ENCODE measurements at regions not wholly inside any gene's neighbourhood (a gene's known extent, or its start where the extent isn't known, plus 50 kb on each side); places are given as distances from the start of the nearest gene placed in this dataset.

DNA sequence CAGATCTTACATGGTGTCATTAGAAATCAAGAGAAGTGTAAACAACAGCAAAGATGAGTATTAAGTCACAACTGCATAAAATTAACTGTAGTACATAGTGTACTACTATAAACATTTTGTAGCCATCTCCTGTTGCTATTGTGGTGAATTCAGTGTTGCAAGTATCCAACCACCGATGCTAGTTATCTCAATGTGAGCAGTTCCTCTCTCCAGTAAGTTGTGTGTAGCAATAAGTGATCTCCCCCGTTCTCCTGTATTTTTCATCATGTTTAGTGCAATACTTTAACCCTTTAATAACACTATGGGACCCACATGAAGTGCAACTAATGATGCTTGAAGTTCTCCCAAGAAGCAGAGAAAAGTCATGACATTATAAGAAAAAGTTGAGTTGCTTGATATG, 264.7 kb upstream of the KCNH8 start:
- DNase-seq (ENCODE audit: low read depth in 3 of 3): no peak

DNA sequence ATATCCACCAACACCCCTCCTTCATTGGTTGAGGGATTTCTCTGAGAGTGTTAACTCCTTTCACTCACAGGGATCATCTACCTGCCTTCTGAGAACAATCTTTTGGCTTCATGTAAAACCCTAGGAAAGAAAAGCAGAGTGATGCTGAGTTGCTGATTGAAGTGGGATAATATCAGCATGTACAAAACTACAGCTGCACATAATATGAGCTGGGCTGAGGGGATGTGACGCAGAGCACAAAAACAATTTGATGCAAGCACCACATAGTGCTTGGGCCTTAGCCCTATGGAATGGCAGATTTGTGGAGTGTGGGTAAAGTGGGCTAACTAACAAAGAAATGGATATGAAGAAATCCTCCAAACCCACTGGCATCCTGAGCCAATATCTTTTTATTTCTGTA, 267.6 kb upstream of the KCNH8 start:
- no peak for DNase-seq (ENCODE audit: low read depth in 3 of 3)

DNA sequence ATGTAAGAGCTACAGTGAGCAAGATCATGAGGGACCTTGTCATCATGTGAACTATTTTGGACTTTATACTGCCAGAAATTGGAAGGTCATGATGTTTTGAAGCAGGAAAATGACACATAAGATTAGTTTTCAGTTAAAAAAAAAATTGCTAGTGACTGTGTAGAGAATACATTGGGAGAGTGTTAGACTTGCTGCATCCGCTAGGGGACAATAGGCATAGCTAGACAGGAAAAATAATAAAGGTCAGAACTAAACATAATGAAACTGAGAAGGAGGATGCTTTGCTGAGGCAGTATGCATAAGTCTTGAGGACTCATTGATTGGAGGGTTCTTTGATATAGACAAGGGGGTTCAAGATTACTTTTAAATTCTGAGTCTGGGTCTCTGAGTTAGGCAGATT, 275.8 kb upstream of the KCNH8 start:
- no peak for DNase-seq (ENCODE audit: low read depth in 3 of 3)

DNA sequence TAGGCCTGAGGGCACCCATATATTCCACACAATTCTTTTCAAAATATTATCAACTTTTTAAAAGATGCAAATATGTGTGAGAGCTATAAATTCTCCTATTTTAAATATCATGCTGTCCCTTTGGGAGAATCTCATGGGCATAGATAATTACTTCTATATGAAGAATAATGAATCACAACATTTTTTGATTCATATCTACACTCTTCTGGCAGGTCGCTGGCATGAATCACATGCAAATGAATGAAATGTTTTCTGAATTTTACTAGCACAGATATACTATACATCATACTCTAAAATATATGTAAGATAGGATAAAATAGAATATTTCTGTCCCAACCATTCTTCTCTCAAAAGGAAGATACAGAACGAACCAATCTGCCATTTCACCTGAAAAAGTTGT, 277.7 kb upstream of the KCNH8 start:
- no peak for DNase-seq (ENCODE audit: low read depth in 3 of 3)

DNA sequence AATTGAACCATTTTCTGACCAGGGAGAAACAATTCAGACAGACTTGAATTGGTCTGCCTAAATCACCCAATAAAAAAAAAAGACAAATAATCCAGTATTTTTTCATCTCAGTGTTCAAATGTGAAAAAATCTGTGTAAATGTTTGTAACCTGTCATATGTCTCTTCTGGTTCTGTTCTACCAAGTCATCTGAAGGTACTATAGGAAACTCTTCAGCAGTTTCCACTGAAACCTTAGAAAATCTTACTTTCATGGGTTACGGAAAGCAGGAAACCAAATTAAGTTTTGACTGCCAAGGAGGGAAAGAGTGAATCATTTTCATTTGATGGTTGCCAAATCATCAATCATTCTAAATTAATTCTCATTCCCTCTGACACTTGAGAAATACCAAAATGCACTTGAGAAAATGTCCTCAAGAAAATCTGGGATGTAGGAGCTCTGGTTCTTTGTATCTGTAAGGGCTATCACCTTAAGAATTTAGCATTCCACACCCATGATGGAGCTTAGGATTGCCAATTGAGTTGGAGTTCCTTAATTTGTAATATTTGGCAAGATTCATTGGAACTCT, 278.2 kb upstream of the KCNH8 start:
- no peak for DNase-seq (ENCODE audit: low read depth in 3 of 3)

DNA sequence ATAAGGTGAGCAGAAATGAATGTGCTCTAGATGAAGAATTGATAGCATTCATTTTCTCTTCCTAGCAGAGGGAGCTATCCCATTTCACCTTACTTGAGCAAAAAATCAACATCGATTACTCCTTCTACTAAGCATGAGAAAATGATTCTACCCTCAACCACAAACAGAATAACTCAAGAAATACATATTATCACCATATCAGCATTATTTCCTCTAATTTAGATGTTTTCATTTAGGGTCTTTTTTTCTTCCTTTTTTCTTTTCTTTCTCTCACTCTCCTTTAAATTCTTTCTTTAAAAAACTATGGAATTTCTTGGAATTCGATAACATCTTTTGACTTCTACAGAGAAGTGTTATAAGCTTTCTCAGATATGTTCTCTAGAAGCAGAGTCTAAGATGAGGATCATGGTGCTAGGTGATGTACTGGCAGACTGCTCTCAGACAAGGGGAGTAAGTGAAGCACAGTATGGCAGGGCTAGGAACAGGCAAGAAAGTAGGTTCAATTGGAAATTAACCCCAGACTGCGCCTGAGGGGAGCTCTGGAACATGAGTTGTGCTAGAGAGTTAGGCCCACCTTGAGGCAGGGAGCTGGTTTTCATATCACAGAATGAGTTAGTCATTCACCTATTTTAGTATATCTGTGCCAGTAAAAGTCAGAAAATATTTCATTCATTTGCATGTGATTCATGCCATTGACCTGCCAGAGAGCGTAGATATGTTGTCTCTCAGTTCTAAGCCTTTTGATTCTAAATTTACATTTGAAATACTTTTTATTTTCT, 279.2 kb upstream of the KCNH8 start:
- DNase-seq (ENCODE audit: low read depth in 3 of 3): peak in 1 of 3 experiments; percentile 1

DNA sequence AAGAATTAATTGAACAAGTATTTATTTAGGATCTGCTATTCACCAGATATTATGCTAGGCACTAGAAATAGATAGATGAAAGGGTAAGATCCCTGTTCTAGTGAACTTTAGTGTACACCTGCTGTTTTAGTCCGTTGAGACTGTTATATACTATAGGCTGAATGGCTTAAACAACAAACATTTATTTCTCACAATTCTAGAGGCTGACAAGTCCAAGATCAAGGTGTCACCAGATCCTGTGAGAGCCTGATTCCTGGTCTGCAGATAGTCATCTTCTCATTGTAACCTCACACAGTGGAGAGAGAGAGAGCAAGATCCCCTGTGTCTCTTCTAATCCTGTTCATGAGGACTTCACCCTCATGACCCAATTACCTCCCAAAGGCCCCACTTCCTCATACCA, 281.4 kb upstream of the KCNH8 start:
- no peak for DNase-seq (ENCODE audit: low read depth in 3 of 3)

DNA sequence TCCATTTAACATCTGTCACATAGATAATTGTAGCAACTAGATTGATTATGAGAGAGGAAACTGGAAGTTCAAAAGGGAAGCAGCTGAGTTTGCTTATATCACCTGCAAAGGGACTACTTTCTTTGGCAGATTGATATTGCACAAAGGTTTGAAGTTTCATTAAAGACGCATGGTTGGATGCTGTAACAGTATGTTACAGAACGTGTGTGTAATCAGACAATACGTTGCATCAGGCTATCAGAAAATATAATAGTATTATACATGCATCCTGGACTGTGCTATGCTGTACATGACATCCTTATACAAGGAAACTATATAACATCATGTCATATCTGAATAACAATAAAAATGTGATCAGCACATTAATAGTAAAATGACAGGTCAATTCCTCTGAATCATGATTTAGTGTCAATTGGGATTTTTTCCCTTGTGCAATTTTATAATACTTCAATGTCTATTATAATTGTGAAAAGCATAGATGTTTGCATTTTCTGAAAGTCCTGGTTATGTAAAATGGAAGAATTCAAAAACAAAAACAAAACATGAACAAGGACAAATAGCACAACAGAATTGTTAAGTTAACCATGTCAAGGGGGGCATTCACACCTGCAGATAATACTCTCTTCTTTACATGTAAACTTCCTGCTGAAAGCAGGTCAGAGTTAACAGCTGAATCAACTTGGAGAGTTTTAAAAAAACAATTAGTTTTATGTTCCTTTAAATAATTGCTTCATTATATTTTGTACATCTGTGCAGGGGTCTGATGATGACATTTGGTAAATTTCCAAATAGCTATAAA, 283.2 kb upstream of the KCNH8 start:
- no peak for DNase-seq (ENCODE audit: low read depth in 3 of 3)

DNA sequence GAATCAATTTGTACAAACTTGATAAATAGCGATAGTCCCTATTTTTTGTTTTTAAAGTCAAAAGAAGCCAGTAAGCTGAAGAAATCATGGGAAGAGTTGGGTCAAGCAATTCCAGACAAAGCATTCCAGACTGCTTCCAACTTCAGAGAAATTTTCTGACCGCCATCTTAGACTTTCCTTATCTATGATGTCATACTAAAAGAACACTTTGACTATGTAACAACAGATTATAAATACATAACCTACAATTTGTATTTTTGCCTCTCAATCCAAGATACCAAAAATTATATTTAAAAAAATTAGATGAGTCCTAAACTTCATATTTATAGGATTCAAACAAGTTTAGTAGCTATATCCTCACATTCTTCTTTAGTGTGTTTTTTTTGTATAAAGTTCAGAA, 286.2 kb upstream of the KCNH8 start:
- DNase-seq (ENCODE audit: low read depth in 3 of 3): no peak

DNA sequence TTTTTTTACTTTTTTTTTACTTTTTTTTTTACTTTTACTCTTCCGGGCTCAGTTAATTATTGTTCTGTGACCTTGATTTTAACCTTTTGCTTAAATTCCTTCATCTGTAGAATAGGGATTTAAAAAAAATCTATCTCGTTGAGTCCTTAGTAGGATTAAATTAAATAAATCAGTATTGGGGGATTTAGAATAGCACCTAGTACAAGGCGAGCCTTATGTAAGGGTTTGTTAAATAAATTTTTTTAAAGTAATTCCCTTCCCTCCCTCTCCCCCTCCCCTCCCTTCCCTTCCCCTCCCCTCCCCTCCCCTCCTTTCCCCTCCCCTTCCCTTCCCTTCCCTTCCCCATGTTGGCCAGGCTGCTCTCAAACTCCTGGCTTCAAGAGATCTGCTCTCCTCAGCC, 287.2 kb upstream of the KCNH8 start:
- no peak for DNase-seq (ENCODE audit: low read depth in 3 of 3)

DNA sequence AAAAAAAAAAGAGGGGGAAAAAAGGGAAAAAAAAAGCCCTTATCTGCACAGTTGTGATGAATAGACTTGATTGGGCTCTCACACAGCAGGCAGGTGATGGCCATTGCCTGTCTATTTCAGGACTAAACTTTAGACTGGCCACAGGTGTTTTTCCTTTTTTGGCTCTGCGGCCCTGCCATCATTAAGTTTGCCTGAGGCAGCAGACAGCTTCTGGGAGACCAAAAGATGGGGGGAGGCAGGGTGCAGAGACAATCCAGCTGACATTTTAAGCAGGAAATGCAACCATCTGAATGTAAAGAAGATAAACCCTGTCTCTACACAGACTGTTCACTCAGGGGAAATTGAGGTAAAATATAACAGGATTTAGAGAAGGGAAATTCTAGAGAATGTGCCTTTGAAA, 295.0 kb upstream of the KCNH8 start:
- no peak for DNase-seq (ENCODE audit: low read depth in 3 of 3)

DNA sequence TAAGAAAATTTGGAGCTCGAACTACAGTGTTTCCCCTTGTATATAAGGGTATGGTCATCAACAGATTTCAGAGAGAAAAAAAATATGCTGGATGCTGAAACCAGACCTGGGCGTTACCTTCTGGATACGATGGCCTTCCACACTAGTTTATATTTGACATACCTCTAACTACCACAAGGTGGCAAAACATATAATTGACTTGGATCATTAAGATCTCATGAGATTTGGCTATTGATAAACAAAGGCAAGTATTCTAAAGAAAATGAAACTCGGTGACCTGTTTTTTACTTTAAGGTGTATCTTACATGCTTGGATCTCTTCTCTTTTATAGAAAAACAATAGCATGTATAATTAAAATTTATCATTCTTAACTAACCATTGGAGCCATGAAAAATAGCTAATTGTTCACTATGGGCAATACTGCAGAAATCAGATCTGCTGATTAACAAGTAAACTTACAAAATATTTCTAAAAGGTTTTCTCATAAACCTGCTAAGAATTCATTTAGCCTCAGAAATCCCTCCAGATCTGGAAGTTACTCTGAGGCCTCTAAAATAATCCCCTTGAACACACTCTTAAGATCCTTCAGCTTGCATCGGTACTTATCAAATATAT, 300.6 kb upstream of the KCNH8 start:
- no peak for DNase-seq (ENCODE audit: low read depth in 3 of 3)

DNA sequence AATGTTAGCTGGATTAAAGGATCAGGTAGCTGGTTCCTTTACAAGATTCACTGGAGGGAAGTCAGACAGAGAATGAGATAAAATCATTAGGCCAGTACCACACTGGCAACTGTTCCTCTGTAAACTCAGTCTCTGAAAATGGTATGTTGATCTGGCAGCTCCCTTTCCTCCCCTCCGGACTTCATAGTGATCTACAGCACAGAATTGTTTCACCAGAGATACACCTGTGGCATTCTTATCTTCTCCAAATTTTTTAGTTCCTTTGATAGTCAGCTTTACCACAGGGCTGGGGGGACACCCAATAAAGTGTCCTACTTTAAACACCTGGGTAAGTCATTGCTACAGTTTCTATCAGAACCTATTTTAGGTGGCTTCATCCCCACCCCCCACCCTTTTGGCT, 304.3 kb upstream of the KCNH8 start:
- no peak for DNase-seq (ENCODE audit: low read depth in 3 of 3)

DNA sequence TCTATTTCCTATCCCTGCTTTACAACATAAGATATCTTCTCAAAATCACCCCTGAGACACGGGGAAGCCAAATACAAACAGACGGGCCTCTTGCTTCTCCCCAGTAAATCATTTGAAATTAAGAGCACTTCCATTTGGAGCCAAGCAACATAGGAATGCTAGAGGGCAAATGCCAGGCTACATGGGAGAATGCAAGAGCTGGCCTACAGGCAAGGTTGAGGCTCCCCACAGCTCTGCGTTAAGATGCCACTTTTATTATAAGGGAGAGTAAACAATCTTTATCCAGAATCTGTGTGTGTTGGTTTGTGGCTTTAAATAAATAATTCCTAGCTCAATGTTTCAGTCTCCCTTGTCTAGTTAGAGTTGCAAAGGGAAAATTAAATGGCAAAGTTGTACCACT, 305.1 kb upstream of the KCNH8 start:
- no peak for DNase-seq (ENCODE audit: low read depth in 3 of 3)

DNA sequence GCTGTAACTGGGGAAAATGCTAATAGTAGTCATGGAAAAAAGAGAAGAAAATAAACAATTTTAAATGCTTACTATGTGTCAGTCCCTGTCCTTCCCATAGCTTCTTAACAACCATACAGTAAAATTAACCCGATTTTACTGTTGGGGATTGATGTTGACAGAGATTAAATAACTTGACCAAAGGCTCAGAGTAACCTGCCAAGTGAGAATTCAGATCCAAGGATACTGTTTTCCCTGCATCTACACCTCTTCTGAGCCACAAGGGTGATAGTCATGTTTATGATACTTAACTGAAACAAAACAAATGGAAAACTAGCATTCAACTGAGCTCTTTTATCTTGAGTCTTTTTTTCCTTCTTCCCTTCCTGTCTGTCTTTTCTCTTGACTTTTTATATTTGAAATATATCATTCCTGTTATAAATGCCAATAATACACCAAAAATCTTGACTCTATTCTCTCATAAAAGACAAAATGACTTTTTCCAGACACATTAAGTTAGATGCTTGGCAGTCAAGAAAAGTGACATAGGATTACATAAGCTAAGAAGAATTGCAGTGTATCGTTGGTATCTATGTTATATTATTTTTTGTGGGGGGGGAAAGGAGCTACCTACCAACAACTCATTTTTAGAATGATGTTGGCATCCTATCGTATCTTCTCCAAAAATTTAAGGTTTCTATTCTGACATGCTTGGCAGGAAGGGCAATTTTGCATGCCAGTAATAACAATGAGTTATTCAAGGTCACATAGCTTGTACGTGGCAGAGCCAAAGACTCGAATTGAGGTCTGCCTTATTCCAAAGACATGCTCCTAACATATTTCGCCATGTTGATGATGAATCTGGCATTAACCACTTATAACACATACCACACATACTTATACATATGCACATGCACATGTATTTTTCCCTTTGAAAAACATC, 306.6 kb upstream of the KCNH8 start:
- no peak for DNase-seq (ENCODE audit: low read depth in 3 of 3)

DNA sequence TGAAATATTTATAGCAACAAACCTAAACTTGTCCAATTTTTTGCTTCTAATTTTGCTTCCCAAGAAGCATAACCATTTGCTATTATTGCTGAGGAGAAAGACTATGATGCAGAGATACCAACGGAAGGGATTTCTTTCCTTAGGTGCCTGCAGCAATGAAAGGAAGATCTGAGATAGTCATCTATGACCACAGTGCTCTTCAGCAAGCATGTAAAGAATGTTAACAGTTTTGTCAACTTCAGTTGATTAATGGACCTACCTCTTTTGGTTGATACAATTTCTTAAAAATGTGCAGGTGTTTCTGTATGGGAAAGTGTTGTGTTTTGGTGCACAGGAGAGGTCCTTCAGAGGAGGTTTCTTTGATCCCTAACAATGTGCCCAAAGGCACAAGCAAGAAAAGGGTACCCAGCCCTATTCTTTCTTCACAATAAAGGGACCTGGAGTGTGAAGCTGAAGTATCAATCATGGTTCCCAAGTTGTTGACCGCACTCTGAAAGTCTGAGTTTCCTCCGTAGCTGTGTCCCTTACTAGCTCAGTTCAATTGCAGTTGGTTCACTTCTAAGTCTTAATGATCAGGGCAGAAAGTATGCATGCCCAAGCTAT, 307.7 kb upstream of the KCNH8 start:
- no peak for DNase-seq (ENCODE audit: low read depth in 3 of 3)

DNA sequence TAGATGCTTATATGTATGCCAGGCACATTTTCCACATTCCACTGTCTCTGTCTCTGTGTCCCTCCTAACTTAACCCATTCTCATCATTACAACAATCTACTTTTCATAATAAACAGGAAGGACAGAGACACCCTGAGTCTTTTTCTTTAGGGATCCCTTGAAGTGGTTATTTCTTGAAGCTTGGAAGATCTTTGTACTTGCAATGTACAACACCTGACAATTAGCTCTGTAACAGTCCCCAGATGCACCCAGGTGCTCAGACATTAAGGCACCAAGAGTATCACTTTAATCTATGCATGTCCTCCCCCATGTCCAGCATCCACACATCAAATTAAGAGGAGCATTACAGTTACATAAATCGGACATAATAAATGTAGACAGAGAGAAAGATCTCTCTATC, 309.6 kb upstream of the KCNH8 start:
- DNase-seq (ENCODE audit: low read depth in 3 of 3): no peak

DNA sequence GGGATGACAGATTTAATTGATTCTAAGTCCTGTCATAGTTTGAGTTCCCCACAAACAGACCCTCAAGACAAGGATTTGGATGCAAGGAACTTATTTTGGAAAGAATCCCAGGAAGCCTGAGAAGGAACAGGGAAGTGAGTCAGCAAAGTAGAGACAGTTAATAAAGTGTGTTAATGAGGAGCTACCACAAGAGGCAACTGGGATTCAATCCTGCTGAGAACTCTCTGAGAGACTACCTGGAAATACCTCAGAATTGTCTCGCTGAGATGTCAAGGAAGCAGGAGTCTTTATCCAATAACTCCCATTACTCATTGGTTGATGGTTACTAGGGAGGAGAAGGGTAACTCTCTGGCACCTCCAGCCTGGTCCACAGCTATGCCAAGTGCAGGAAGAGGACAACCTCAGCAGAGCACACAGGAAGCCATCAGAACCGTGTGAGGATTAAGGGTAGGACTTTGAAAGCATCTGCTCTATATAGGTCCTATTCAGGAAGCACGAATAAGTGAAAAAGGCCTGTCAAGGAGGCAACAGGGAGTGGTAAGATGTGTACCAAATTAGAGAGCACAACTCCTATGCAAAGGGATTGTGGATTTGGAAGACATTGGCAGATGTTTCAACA, 311.1 kb upstream of the KCNH8 start:
- no peak for DNase-seq (ENCODE audit: low read depth in 3 of 3)

DNA sequence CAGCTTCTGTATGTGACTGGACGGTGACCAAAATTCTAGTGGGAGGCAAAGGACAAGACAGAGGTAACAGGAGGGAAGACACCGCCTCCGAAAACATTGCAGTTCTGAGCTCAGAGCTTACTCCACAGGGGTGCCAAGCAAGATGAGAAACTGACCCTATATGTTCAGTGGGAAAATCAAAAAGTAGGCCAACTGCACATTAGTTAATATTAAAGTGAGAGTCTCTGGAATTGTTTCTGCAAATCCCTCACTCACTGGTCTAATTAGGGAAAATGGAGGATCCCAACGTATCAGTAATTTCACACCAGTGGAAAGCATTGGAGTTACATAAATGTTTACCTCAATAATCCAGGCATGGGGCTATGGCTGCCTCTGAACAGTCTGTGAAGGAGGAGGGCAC, 313.3 kb upstream of the KCNH8 start:
- DNase-seq (ENCODE audit: low read depth in 3 of 3): no peak

DNA sequence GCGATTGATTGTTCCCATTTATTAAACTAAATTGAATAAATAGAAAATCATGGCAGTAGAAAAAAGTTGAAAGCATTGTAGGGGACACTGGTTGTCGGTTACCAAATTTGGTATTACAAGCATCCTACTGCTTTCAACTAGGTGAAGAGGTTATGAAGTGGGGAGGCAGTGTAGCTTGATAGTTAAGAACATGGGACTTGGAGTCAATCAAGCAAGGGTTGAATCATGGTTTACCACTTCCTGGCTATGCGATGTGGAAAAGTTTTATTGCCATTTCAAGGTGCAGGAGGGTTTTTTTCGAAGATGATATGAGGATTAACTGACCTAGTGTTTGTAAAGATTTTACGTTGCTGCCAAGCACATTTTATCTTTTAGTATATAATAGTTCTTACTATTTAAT, 318.2 kb upstream of the KCNH8 start:
- no peak for DNase-seq (ENCODE audit: low read depth in 3 of 3)

DNA sequence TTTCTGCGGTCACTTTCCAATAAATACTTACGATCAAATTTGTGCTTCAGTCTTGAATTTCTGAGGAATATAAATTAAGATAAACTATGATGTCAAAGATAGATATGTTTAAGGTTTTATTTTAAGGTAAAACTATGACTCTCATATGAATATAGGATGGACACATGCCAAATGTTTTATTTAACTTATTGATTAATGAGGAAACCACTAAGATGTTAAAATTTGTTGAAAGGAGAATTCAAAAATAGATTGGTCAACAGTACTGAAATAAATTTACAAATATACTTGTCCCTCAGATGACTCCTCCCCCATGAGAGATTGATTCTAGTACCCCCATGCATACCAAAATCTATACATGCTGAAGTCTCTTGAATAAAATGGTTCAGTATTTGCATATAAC, 319.7 kb upstream of the KCNH8 start:
- no peak for DNase-seq (ENCODE audit: low read depth in 3 of 3)

Data from stimulated activated CD4-positive, alpha-beta T cell treated with anti-CD3 and anti-CD28 coated beads, TNF-alpha, amount 100 ng/mL, for 4 hours (primary cell).